Endodermal cell (in vitro differentiated cells): ENCODE measurements at regions not wholly inside any gene's neighbourhood (a gene's known extent, or its start where the extent isn't known, plus 50 kb on each side); places are given as distances from the start of the nearest gene placed in this dataset.
A peak's percentile ranks its signal among the peaks of the same experiment; 100 is the strongest.

Source experiments
- DNase-seq: peaks from one replicate; pipeline ENCODE4 v3.0.0-alpha.2; 2017
- H3K27ac ChIP-seq: 2 replicates; pipeline ENCODE4 v1.5.1; 2013; ENCODE audit warnings: mild to moderate bottlenecking, low read depth, low read length, moderate library complexity
- H3K27me3 ChIP-seq: 2 replicates; pipeline ENCODE4 v1.6.1; 2013; ENCODE audit warnings: mild to moderate bottlenecking, low read length, moderate library complexity; ENCODE audit not compliant: insufficient read depth, control insufficient read depth, poor library complexity, severe bottlenecking
- H3K36me3 ChIP-seq: 2 replicates; pipeline ENCODE4 v1.7.0; 2013; ENCODE audit warnings: mild to moderate bottlenecking, low read length, moderate library complexity; ENCODE audit not compliant: control insufficient read depth, insufficient read depth
- H3K4me1 ChIP-seq: one replicate; pipeline ENCODE4 v1.7.0; 2013; ENCODE audit warnings: low read length; ENCODE audit not compliant: control insufficient read depth, insufficient read depth
- H3K4me3 ChIP-seq: 2 replicates; pipeline ENCODE4 v1.5.1; 2013; ENCODE audit warnings: mild to moderate bottlenecking, low read length, moderate library complexity
- H3K9ac ChIP-seq: 2 replicates; pipeline ENCODE4 v1.6.1; 2013; ENCODE audit warnings: mild to moderate bottlenecking, low read length, moderate library complexity; ENCODE audit not compliant: poor library complexity, severe bottlenecking; ENCODE audit errors: extremely low read depth
- H3K9me3 ChIP-seq: 2 replicates; pipeline ENCODE4 v1.6.1; 2013; ENCODE audit warnings: mild to moderate bottlenecking, low read length, moderate library complexity; ENCODE audit not compliant: control insufficient read depth
- H3K27ac Mint-ChIP-seq: 2 replicates; pipeline ENCODE4 v1.8.0; 2020; ENCODE audit warnings: mixed read lengths
- H3K27me3 Mint-ChIP-seq: 2 replicates; pipeline ENCODE4 v1.8.0; 2021; ENCODE audit warnings: mild to moderate bottlenecking, mixed read lengths; ENCODE audit not compliant: insufficient read depth
- H3K36me3 Mint-ChIP-seq: 2 replicates; pipeline ENCODE4 v1.8.0; 2020; ENCODE audit warnings: low read depth, mixed read lengths
- H3K4me1 Mint-ChIP-seq: 2 replicates; pipeline ENCODE4 v1.8.0; 2020; ENCODE audit warnings: mixed read lengths
- H3K4me3 Mint-ChIP-seq: 2 replicates; pipeline ENCODE4 v1.8.0; 2020; ENCODE audit warnings: mild to moderate bottlenecking, moderate library complexity, mixed read lengths
- H3K9me3 Mint-ChIP-seq: 2 replicates; pipeline ENCODE4 v1.8.0; 2020; ENCODE audit warnings: mild to moderate bottlenecking, mixed read lengths
- WGBS, 2 experiments: methylation state at CpG; one replicate each; pipeline versions ENCODE4 v1.1.5 to v1.1.7; 2013; ENCODE audit warnings: missing lambda C conversion rate in 2 of 2, mixed read lengths in 1 of 2; ENCODE audit not compliant: insufficient coverage in 1 of 2, insufficient read length in 1 of 2; 5-methylcytosine and 5-hydroxymethylcytosine counted together
- TF ChIP-seq, protein P1 (sequence below): fragments of 200-600 bp; sonication (generic); conservative IDR thresholded peaks from 2 replicates; pipeline ENCODE4 v1.5.0; 2021; ENCODE audit warnings: antibody characterized with exemption, mild to moderate bottlenecking

DNA sequence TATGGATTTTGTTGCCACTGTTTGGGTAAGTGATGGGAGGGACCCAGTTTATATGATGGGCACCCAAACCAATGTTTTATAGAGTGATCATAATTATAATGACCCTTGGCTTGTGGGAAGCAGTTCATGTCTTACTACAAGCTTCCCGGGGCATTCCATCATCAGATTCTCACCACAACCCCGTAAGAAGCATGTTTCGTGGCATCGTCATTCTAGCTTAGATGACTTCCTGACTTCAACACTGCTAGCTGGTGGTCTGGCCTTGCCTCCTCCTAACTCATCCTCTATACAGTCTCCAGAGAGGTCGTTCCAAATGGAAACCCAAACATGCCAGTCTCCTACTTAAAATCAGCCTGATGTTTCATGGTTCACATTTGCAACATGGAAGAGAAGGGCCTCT lies 226.9 kb downstream of the ADAMTS9 start:
- 97% methylated on average over 5 of the region's 5 CpGs for WGBS, 2 experiments
- no peak overlapping the region for H3K27ac ChIP-seq
- peak; percentile 21 for DNase-seq
- H3K4me3 ChIP-seq = no peak overlapping the region
- TF ChIP-seq, protein P1, sequence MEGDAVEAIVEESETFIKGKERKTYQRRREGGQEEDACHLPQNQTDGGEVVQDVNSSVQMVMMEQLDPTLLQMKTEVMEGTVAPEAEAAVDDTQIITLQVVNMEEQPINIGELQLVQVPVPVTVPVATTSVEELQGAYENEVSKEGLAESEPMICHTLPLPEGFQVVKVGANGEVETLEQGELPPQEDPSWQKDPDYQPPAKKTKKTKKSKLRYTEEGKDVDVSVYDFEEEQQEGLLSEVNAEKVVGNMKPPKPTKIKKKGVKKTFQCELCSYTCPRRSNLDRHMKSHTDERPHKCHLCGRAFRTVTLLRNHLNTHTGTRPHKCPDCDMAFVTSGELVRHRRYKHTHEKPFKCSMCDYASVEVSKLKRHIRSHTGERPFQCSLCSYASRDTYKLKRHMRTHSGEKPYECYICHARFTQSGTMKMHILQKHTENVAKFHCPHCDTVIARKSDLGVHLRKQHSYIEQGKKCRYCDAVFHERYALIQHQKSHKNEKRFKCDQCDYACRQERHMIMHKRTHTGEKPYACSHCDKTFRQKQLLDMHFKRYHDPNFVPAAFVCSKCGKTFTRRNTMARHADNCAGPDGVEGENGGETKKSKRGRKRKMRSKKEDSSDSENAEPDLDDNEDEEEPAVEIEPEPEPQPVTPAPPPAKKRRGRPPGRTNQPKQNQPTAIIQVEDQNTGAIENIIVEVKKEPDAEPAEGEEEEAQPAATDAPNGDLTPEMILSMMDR = no peak
- Mint-ChIP-seq H3K9me3 (no peaks in the 10 kb centered on the region), H3K27me3 (peaks cover 2% of the 10 kb centered on the region), H3K4me1 (peaks cover 18% of the 10 kb centered on the region), H3K27ac (no peak overlapping the region), H3K4me3 (no peak overlapping the region), H3K36me3 (no peaks in the 10 kb centered on the region)
- H3K9ac ChIP-seq = no peak overlapping the region
- no peaks in the 10 kb centered on the region for H3K9me3 ChIP-seq
- H3K27me3 ChIP-seq = no peaks in the 10 kb centered on the region
- H3K4me1 ChIP-seq = peaks cover 4% of the 10 kb centered on the region
- no peaks in the 10 kb centered on the region for H3K36me3 ChIP-seq

DNA sequence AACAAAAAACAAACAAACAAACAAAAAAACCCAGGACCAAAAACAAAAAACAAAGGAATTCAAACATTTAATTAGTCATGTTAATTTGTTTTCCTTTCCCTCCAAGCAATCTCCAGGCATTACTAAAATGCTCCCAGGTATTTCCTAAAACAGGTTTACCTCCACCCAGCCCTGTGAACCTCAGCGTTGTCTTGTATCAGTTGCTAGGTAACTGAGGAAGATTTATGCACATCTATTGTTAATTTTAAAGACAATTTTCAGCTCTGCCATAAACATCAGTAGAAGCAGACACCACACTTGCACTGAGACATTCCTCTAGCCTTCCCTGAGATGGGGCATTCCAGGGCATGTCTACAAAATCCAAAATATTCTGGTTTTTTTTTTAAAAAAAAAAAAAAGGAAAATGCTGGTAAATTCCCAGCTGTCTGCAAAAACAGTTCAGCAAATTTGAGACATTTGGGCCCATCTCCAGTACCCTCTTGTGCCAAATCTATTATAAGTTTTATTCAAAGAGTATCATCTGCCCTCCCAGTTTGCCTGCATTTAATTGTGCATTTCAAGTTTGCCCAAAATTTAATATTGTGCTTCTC lies 227.6 kb downstream of the ADAMTS9 start:
- peaks cover 18% of the 10 kb centered on the region for H3K4me1 Mint-ChIP-seq
- TF ChIP-seq, protein P1 = no peak

DNA sequence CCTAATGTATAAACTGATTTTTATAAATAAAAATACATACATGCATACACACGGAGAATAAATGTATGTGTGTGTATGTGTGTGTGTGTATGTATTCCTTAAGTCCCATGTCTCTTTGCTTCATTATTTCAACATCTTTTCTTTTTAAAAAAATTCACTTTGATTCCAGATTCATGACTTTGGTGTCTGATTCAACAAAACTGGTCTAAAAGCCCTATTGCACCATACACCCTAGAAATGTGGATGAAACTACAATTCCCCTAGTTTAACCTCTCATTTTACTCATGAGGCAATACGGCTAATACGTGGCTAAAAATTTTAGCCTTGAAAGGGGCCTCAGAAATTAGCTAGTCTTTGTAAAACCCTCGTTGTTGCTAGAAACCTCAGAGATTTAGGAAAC lies 228.1 kb downstream of the ADAMTS9 start:
- Mint-ChIP-seq H3K27me3 (peaks cover 2% of the 10 kb centered on the region), H3K27ac (no peak overlapping the region), H3K36me3 (no peaks in the 10 kb centered on the region), H3K9me3 (no peaks in the 10 kb centered on the region), H3K4me1 (peaks cover 18% of the 10 kb centered on the region), H3K4me3 (no peak overlapping the region)
- no peaks in the 10 kb centered on the region for H3K27me3 ChIP-seq
- H3K4me1 ChIP-seq = peaks cover 4% of the 10 kb centered on the region
- H3K9ac ChIP-seq = no peak overlapping the region
- no peak overlapping the region for H3K27ac ChIP-seq
- no peaks in the 10 kb centered on the region for H3K36me3 ChIP-seq
- H3K9me3 ChIP-seq = no peaks in the 10 kb centered on the region
- TF ChIP-seq, protein P1 = no peak
- no peak overlapping the region for H3K4me3 ChIP-seq
- 77 to 87% methylated on average over 3 of the region's 4 CpGs for WGBS, 2 experiments
- DNase-seq = no peak

More for the DNA sequence above, 227.6 kb downstream of the ADAMTS9 start:
- Mint-ChIP-seq H3K27ac (no peak overlapping the region), H3K36me3 (no peaks in the 10 kb centered on the region), H3K9me3 (no peaks in the 10 kb centered on the region), H3K27me3 (peaks cover 4% of the 10 kb centered on the region), H3K4me3 (no peak overlapping the region)
- 50% methylated on average over 1 of the region's 1 CpG; no CpG with 5 or more reads in 1 of the 2 experiments for WGBS, 2 experiments
- Histone ChIP-seq H3K27me3 (no peaks in the 10 kb centered on the region), H3K36me3 (no peaks in the 10 kb centered on the region), H3K9me3 (no peaks in the 10 kb centered on the region), H3K27ac (no peak overlapping the region), H3K4me3 (no peak overlapping the region), H3K9ac (no peak overlapping the region), H3K4me1 (peaks cover 4% of the 10 kb centered on the region)
- DNase-seq = peak; percentile 24
